Eye (tissue), 1 donor: ENCODE measurements at regions not wholly inside any gene's neighbourhood (a gene's known extent, or its start where the extent isn't known, plus 50 kb on each side); places are given as distances from the start of the nearest gene placed in this dataset.
"Not testable (repeated sequence)": the region's sequence is repeated elsewhere in the genome, so short reads cannot be mapped to it uniquely, and the experiment has no call there.

Experiments
- DNase-seq: peaks from one replicate; pipeline ENCODE4 v3.0.0-alpha.2; 2015

- not testable (repeated sequence) for DNase-seq
Observed at GRCh38 chr4:147259271-147259670, 221.6 kb upstream of the EDNRA start.

DNA sequence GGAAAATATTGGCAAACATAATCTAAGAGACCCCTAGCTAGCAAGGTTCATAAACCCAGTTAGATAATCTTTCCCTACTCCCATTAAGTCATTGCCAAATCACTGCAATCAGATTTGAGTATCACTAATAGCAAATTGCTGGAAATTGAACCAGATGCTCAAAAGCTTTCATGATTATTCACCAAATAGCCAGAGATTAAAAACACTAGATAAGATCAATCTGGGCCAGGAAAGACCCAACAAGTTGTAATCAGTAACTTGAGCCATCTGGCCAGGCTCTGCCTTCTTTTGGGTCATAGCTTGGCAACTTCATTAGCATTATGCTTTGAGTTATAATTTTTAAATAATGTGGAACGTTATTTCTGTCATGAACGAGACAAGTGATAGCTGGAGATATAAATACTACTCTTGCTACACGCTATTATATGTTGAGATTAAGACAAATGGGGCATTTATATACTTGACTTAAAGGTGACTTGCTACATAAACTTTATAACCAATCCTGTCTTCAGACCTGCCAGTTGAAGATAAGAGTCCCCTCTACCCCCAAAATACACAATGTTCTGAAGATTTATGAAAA lies 196.6 kb upstream of the EDNRA start:
- DNase-seq = peak; percentile 37

DNA sequence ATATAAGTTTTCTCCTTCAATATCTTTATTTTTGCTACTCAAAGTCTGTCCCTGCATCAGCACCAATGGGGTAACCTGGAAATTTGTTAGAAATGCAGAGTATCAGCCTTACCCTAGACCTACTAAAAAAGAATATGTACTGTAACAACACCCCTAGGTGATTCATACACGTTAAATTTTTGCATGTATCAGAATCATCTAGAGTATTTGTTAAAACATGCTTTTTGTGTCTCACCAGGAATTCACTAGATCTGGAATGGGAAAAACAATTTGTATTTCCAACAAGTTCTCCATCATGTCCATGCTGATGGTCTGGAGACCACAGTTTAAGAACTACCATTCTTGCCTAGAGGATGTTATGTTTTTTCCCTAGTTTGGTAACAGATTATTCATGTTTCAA lies 196.0 kb upstream of the EDNRA start:
- DNase-seq = no peak

- no peak for DNase-seq
Observed at GRCh38 chr4:147285751-147286150, 195.1 kb upstream of the EDNRA start.

GRCh38 chr4:147286846-147287587 lies 193.9 kb upstream of the EDNRA start:
- no peak for DNase-seq

DNA sequence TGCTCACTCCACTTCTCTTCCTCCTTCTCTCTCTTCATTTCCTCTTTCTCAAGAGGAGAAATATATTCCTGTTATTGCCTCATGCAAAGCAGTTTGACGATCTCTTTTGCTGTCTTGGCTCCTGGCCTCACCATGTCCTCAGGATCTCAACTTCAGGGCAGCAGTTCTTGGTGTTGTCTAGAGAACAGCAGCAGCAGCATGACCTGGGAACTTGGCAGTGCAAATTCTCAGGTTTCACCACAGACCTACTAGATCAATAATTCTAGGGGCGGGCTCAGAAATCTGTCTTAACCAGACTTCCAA lies 193.4 kb upstream of the EDNRA start:
- DNase-seq = no peak

GRCh38 chr4:147288512-147288911 lies 192.4 kb upstream of the EDNRA start:
- DNase-seq = no peak

DNA sequence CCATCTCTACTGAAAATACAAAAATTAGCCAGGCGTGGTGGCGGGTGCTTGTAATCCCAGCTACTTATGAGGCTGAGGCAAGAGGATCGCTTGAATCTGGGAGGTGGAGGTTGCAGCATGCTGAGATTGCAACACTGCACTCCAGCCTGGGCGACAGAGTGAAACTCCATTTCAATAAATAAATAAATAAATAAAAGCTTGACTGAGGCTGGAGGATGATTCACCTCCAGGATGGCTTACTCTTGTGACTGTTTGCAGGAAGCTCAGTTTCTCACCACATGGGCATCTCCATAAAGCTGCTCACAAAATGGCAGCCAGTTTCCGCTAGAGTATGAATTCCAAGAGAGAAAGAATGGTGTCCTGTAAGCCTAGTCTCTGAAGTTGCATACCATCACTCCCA lies 191.7 kb upstream of the EDNRA start:
- DNase-seq = no peak

- not testable (repeated sequence) for DNase-seq
Observed at GRCh38 chr4:147292604-147293313, 188.1 kb upstream of the EDNRA start.

- DNase-seq = not testable (repeated sequence)
Observed at GRCh38 chr4:147293314-147293677, 187.6 kb upstream of the EDNRA start.

GRCh38 chr4:147299205-147299604 lies 181.7 kb upstream of the EDNRA start:
- DNase-seq = no peak

- DNase-seq = no peak
Observed at GRCh38 chr4:147303174-147303872, 177.6 kb upstream of the EDNRA start.

DNA sequence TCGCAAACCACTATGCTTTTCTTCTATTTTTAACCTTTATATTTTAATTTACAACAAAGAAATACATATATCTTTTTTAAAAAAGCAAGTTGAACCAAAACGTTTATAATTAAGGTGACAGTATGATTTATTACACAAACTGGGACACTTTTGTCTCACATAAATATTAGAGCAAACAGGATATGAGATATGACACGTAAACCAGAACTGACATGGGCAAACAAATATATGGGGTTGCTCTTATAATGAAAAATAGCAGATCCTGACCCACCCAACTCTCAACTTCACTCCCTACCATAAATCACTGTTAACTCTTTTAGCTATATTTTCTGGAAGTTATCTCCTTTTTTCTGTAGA lies 177.0 kb upstream of the EDNRA start:
- DNase-seq = no peak

DNA sequence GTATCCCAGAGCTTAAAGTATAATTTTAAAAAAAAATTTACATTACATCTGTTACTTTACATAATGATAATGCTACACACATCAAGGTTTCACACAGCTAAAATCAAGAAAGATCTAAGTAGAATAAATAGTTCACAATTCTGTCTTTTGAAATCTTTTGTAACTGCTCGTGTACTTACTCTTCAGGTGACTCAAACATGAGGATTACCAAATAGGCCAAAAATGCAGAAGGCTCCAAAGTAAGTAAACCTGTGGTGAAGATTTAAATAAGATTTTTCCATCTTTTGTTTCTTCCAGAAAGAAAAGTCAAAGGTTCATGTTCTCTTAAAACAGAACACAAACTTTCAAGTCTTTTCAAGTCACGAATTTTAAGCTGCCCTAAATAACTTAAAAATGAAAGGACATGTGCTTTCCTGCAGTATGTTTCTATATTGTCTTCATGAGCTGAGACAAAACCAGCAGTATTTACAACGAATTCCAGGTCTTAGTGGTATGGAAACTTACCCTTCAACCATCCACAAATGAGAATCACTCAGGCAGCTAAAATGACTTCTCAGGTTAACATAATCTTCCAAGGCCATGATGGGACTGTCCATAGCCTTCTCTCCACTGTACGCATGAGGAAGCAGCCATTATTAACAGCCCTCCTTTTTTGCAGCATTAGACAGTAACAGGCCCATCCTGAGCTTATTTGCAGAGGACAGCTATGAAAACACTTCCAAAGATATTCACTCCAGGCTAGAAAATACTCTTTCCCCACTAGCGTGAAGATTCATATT lies 172.8 kb upstream of the EDNRA start:
- no peak for DNase-seq

GRCh38 chr4:147309434-147309833 lies 171.5 kb upstream of the EDNRA start:
- DNase-seq = no peak

GRCh38 chr4:147310312-147310711 lies 170.6 kb upstream of the EDNRA start:
- no peak for DNase-seq

DNA sequence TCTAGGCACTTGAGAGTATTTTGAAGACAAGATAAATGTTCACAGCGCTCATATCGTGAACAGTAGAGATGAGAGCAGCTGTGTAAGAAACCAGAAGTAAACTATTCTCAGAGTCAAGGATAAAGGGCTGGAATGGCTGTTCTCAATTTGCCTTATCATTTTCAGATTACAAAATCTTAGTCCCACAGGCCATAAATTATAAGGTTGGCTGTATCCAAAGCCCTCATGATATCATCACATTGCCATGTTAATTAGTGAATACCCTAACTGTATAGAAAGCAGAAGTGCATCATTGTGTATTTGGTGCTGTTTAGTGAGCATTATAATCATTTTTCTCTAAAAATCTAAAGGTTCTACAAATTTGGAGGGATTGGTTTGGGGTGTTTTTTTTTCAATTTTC lies 168.9 kb upstream of the EDNRA start:
- DNase-seq = no peak

DNA sequence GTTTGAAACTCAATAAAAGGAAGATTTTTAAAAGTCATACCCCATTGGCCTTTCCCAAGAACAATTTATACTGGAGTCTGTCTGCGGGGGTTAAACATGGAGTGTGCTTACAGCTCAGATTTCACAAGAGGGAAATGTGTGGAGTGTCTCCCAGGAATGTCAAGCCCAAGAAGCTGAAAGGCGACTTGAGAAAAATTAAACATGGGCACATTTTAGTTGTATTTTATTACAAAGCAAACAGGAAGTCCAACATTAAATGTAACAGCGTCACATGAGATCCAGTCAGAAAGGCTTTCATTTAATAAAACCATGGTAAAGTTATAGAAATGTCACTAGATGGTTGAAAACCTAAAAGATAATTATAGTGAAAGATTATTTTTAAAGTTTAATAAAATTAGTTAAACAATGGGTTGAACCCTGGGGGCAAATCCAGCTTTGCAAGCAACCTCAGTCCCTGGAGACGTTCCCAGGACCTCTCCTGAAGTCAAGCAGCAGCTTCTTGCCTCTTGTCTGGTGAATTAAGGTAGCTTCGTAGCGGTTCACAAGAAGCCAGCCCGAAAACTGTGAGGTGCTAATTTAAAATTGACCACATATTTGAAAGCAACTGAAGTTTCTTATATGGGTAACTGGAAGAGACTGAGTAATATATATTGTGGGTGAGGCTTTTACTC lies 168.4 kb upstream of the EDNRA start:
- peak; percentile 35 for DNase-seq

DNA sequence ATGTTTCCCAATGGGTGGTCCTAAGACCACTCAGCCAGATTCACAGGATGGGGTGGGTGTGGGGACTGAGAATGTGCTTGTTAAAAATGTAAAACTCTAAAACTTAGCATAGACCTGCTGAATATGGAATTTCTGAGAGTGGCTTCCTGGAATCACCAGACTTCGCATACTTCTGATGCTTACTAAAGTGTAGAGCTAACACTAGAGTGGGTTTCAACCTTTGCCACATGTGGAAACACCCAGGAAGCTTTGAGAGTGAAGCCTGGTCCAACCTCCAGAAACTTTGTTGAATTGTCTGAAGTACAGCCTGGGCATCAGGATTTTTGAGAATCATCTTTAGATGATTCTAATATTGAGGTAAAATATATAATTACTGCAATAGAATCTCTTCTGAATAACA lies 167.8 kb upstream of the EDNRA start:
- DNase-seq = no peak

DNA sequence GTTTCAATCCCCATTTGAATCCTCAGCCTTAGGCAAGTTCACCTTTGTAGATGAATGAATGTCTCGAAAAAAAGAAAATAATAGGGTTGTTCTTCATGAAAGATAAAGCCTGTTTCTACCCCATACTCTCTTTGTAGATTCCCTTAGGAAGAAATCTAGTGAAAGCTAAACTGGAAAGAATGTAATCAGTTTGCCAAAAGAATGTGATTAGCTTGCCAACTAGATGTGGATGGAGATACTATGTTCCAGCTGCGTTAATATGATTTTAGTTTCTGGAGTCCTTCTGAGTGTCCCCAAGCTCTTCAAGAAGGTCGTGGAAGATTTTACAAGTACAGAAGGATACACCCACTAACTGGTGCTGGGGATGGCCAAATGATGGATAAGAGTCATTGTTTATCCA lies 162.3 kb upstream of the EDNRA start:
- DNase-seq = peak; percentile 60

- DNase-seq = peak; percentile 65
Observed at GRCh38 chr4:147325571-147325981, 155.3 kb upstream of the EDNRA start.

- peak; percentile 17 for DNase-seq
Observed at GRCh38 chr4:147326591-147326990, 154.3 kb upstream of the EDNRA start.

- DNase-seq = no peak
Observed at GRCh38 chr4:147327322-147327721, 153.6 kb upstream of the EDNRA start.
